ENCODE measurements at regions not wholly inside any gene's neighbourhood (a gene's known extent, or its start where the extent isn't known, plus 50 kb on each side); places are given as distances from the start of the nearest gene placed in this dataset.

DNA sequence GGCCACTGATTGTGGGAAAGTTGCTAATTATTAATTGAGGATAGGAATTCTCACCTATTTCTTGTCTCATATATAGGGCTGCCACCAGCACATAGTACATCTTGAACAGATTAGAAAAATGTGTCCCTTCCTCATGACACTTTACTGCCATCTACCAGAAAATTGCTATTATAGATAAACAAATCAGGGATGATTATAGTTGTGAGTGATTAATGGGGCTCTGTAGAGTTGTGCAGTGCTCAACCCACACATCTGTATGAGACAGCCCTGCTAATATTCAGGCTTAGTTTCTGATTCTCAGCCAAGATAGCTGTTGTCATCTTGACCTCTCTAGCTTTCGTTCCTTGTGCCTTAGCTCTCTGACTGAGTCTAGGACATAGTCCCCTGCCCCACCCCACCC lies 373.3 kb downstream of the TLE4 start:
- POLR2A ChIA-PET: no interaction called here
- in situ Hi-C loops (cut with HindIII; ENCODE audit: low pct_unique_long_range_greater_than_20kb, low sequenced_read_pairs): no loop called here

DNA sequence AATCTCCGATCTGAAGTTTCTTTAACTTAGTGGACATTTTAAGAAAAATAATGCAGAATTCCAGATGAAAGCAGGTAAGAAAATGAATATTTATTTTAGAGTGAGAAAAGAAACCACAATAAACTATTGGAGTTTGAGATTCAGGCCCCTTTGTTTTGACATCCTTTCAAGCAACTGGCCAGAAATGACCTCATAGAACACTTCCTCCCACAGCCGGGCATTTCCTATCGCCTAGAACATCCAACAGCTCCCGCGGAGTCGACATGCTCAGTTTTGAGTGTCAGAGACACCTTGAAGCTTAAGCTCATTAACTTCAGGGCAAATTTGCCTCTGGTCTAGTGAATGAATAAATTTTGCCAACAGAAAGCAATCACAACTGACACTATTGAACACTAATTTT lies 369.2 kb downstream of the TLE4 start:
- ATAC-seq (no peak), DNase-seq (ENCODE audit: low read depth, low spot score) (no peak)
- no peaks in the 10 kb centered on the region for H3K4me1 ChIP-seq (ENCODE audit: control insufficient read depth, insufficient read depth, low read length)
- BruUV-seq (replicated peaks): no TSS peak
- H3K4me3 ChIP-seq (ENCODE audit: low read depth in 2 of 2, low read length in 2 of 2): no peak overlapping the region
- intact Hi-C loops (cut with micrococcal nuclease; ENCODE audit: unreplicated experiment): no loop called here
- TF ChIP-seq SIN3A (IDR thresholded peaks at IDR 0.05; ENCODE audit: borderline replicate concordance, insufficient read depth, low read depth, low read length): no peak
- TF ChIP-seq, protein P1, sequence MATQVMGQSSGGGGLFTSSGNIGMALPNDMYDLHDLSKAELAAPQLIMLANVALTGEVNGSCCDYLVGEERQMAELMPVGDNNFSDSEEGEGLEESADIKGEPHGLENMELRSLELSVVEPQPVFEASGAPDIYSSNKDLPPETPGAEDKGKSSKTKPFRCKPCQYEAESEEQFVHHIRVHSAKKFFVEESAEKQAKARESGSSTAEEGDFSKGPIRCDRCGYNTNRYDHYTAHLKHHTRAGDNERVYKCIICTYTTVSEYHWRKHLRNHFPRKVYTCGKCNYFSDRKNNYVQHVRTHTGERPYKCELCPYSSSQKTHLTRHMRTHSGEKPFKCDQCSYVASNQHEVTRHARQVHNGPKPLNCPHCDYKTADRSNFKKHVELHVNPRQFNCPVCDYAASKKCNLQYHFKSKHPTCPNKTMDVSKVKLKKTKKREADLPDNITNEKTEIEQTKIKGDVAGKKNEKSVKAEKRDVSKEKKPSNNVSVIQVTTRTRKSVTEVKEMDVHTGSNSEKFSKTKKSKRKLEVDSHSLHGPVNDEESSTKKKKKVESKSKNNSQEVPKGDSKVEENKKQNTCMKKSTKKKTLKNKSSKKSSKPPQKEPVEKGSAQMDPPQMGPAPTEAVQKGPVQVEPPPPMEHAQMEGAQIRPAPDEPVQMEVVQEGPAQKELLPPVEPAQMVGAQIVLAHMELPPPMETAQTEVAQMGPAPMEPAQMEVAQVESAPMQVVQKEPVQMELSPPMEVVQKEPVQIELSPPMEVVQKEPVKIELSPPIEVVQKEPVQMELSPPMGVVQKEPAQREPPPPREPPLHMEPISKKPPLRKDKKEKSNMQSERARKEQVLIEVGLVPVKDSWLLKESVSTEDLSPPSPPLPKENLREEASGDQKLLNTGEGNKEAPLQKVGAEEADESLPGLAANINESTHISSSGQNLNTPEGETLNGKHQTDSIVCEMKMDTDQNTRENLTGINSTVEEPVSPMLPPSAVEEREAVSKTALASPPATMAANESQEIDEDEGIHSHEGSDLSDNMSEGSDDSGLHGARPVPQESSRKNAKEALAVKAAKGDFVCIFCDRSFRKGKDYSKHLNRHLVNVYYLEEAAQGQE (IDR thresholded peaks at IDR 0.05; ENCODE audit: insufficient read depth in 1 of 2, low read depth in 2 of 2, low read length in 1 of 2): no peak
- TF ChIP-seq POLR2AphosphoS5 (IDR thresholded peaks at IDR 0.05; ENCODE audit: low read depth, low read length): no peak
- TF ChIP-seq TCF7L2 (IDR thresholded peaks at IDR 0.05; ENCODE audit: low read depth, low read length): no peak
- TF ChIP-seq, protein P2, sequence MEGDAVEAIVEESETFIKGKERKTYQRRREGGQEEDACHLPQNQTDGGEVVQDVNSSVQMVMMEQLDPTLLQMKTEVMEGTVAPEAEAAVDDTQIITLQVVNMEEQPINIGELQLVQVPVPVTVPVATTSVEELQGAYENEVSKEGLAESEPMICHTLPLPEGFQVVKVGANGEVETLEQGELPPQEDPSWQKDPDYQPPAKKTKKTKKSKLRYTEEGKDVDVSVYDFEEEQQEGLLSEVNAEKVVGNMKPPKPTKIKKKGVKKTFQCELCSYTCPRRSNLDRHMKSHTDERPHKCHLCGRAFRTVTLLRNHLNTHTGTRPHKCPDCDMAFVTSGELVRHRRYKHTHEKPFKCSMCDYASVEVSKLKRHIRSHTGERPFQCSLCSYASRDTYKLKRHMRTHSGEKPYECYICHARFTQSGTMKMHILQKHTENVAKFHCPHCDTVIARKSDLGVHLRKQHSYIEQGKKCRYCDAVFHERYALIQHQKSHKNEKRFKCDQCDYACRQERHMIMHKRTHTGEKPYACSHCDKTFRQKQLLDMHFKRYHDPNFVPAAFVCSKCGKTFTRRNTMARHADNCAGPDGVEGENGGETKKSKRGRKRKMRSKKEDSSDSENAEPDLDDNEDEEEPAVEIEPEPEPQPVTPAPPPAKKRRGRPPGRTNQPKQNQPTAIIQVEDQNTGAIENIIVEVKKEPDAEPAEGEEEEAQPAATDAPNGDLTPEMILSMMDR (IDR thresholded peaks at IDR 0.05): no peak
- no peaks in the 10 kb centered on the region for H3K9me3 ChIP-seq (ENCODE audit: control insufficient read depth, insufficient read depth, low read depth, low read length)
- CTCF ChIA-PET: no interaction called here
- in situ Hi-C loops (cut with HindIII; ENCODE audit: low pct_unique_long_range_greater_than_20kb, low sequenced_read_pairs): no loop called here
- no peaks in the 10 kb centered on the region for H3K27me3 ChIP-seq (ENCODE audit: control insufficient read depth, insufficient read depth, low read length)
- no peak overlapping the region for H3K27ac ChIP-seq (ENCODE audit: low read length)
- H3K36me3 ChIP-seq (ENCODE audit: control insufficient read depth, insufficient read depth, low read length): no peaks in the 10 kb centered on the region
- POLR2A ChIA-PET: no interaction called here

More for the DNA sequence above, 373.3 kb downstream of the TLE4 start:
- no peaks in the 10 kb centered on the region for H3K36me3 ChIP-seq (ENCODE audit: control insufficient read depth, insufficient read depth, low read length)
- intact Hi-C loops (cut with micrococcal nuclease; ENCODE audit: unreplicated experiment): no loop called here
- TF ChIP-seq POLR2AphosphoS5 (IDR thresholded peaks at IDR 0.05; ENCODE audit: low read depth, low read length) (no peak), TCF7L2 (IDR thresholded peaks at IDR 0.05; ENCODE audit: low read depth, low read length) (no peak), SIN3A (IDR thresholded peaks at IDR 0.05; ENCODE audit: borderline replicate concordance, insufficient read depth, low read depth, low read length) (no peak)
- TF ChIP-seq, protein P2 (IDR thresholded peaks at IDR 0.05): no peak
- TF ChIP-seq, protein P1 (IDR thresholded peaks at IDR 0.05; ENCODE audit: insufficient read depth in 1 of 2, low read depth in 2 of 2, low read length in 1 of 2): no peak
- DNase-seq (ENCODE audit: low read depth, low spot score) (no peak), ATAC-seq (no peak)
- no TSS peak for BruUV-seq (replicated peaks)
- no peak overlapping the region for H3K27ac ChIP-seq (ENCODE audit: low read length)
- no peaks in the 10 kb centered on the region for H3K4me1 ChIP-seq (ENCODE audit: control insufficient read depth, insufficient read depth, low read length)
- H3K9me3 ChIP-seq (ENCODE audit: control insufficient read depth, insufficient read depth, low read depth, low read length): no peaks in the 10 kb centered on the region
- H3K27me3 ChIP-seq (ENCODE audit: control insufficient read depth, insufficient read depth, low read length): no peaks in the 10 kb centered on the region
- no peak overlapping the region for H3K4me3 ChIP-seq (ENCODE audit: low read depth in 2 of 2, low read length in 2 of 2)
- CTCF ChIA-PET: no interaction called here

Measured in Panc1 (cell line).